Fibroblast of lung (primary cell): ENCODE measurements at regions not wholly inside any gene's neighbourhood (a gene's known extent, or its start where the extent isn't known, plus 50 kb on each side); places are given as distances from the start of the nearest gene placed in this dataset.

Experiments
- DNase-seq, 2 donors: peaks; one replicate each; pipeline versions ENCODE4 v3.0.0 to v3.0.0-alpha.2; 2010; ENCODE audit warnings: low read depth in 2 of 2
- H2AFZ ChIP-seq: 2 replicates; pipeline ENCODE4 v1.5.1; 2012; ENCODE audit warnings: low read length, control low read depth, inconsistent platforms
- H3K27ac ChIP-seq: 2 replicates; pipeline ENCODE4 v1.5.1; 2011; ENCODE audit warnings: low read length, control low read depth; ENCODE audit not compliant: insufficient read depth
- H3K27me3 ChIP-seq: 2 replicates; pipeline ENCODE4 v1.5.1; 2011; ENCODE audit warnings: mild to moderate bottlenecking, low read length; ENCODE audit not compliant: control insufficient read depth, insufficient read depth
- H3K36me3 ChIP-seq: 2 replicates; pipeline ENCODE4 v1.5.1; 2011; ENCODE audit warnings: low read length; ENCODE audit not compliant: control insufficient read depth, insufficient read depth
- H3K4me1 ChIP-seq: 2 replicates; pipeline ENCODE4 v1.5.1; 2011; ENCODE audit warnings: low read length; ENCODE audit not compliant: control insufficient read depth, insufficient read depth; ENCODE audit errors: extremely low read depth
- H3K4me2 ChIP-seq: 2 replicates; pipeline ENCODE4 v1.5.1; 2011; ENCODE audit warnings: low read length, control low read depth; ENCODE audit not compliant: insufficient read depth; ENCODE audit errors: extremely low read depth
- H3K4me3 ChIP-seq, 4 experiments: fragments of 200-600 bp in 1 of 4; sonication (generic) in 1 of 4; replicated peaks in 1 of 4; 2 replicates each; pipeline ENCODE4 v1.5.1; 2011 to 2016; ENCODE audit warnings: low read length in 4 of 4, low read depth in 3 of 4, mild to moderate bottlenecking in 3 of 4, control low read depth in 2 of 4, inconsistent platforms in 1 of 4, mixed read lengths in 1 of 4; ENCODE audit not compliant: insufficient read depth in 1 of 4; ENCODE audit errors: control extremely low read depth in 1 of 4
- H3K79me2 ChIP-seq: 2 replicates; pipeline ENCODE4 v1.5.1; 2012; ENCODE audit warnings: mild to moderate bottlenecking, low read length, inconsistent platforms; ENCODE audit not compliant: control insufficient read depth, insufficient read depth
- H3K9ac ChIP-seq: 2 replicates; pipeline ENCODE4 v1.5.1; 2011; ENCODE audit warnings: mild to moderate bottlenecking, low read length, control low read depth; ENCODE audit not compliant: insufficient read depth
- H3K9me3 ChIP-seq: 2 replicates; pipeline ENCODE4 v1.5.1; 2012; ENCODE audit warnings: low read depth, low read length; ENCODE audit not compliant: control insufficient read depth, insufficient read depth
- H4K20me1 ChIP-seq: 2 replicates; pipeline ENCODE4 v1.5.1; 2011; ENCODE audit warnings: low read length; ENCODE audit not compliant: control insufficient read depth, insufficient read depth; ENCODE audit errors: extremely low read depth
- CTCF ChIP-seq, 2 donors: IDR thresholded peaks in 1 of 2; conservative IDR thresholded peaks in 1 of 2; 1 replicate in 1 of 2; 2 replicates in 1 of 2; pipeline ENCODE4 v1.5.1; 2011 to 2012; ENCODE audit warnings: low read length in 2 of 2, control low read depth in 1 of 2, inconsistent platforms in 1 of 2, low read depth in 1 of 2, mild to moderate bottlenecking in 1 of 2
- EZH2 ChIP-seq: IDR thresholded peaks from 2 replicates; pipeline ENCODE4 v1.5.1; 2012; ENCODE audit warnings: low read length, control low read depth, mild to moderate bottlenecking; ENCODE audit errors: missing control alignments

GRCh38 chr17:59504821-59505220 is 60.6 kb upstream of the DHX40 start:
- H3K36me3 ChIP-seq: no peaks in the 10 kb centered on the region
- no peak overlapping the region for H3K4me3 ChIP-seq
- H4K20me1 ChIP-seq: no peaks in the 10 kb centered on the region
- no peak overlapping the region for H2AFZ ChIP-seq
- no peaks in the 10 kb centered on the region for H3K4me1 ChIP-seq
- H3K4me2 ChIP-seq: no peak overlapping the region
- no peaks in the 10 kb centered on the region for H3K79me2 ChIP-seq
- no peaks in the 10 kb centered on the region for H3K27me3 ChIP-seq
- DNase-seq: no peak
- no peaks in the 10 kb centered on the region for H3K9me3 ChIP-seq
- no peak overlapping the region for H3K27ac ChIP-seq
- TF ChIP-seq CTCF (conservative IDR thresholded peaks at IDR 0.05 in 1 of 2, IDR thresholded peaks at IDR 0.05 in 1 of 2; ENCODE audit: low read depth in 1 of 2, low read length in 2 of 2) (no peak), EZH2 (no peak)
- H3K9ac ChIP-seq: no peak overlapping the region

- no peaks in the 10 kb centered on the region for H3K4me1 ChIP-seq
- peak in 1 of 2 donors; percentile 62 for DNase-seq
- TF ChIP-seq EZH2: no peak
- TF ChIP-seq CTCF (conservative IDR thresholded peaks at IDR 0.05 in 1 of 2, IDR thresholded peaks at IDR 0.05 in 1 of 2; ENCODE audit: low read depth in 1 of 2, low read length in 2 of 2): no peak
Measured at GRCh38 chr17:59505610-59506276, 59.7 kb upstream of the DHX40 start.

GRCh38 chr17:59506894-59507726 is 58.3 kb upstream of the DHX40 start:
- Histone ChIP-seq H3K27me3 (no peaks in the 10 kb centered on the region), H4K20me1 (no peaks in the 10 kb centered on the region), H3K4me3 (no peak overlapping the region), H3K4me2 (no peak overlapping the region), H3K4me1 (no peaks in the 10 kb centered on the region), H3K36me3 (no peaks in the 10 kb centered on the region), H3K79me2 (no peaks in the 10 kb centered on the region), H3K9ac (no peak overlapping the region), H3K9me3 (no peaks in the 10 kb centered on the region), H2AFZ (no peak overlapping the region), H3K27ac (no peak overlapping the region)
- DNase-seq: peak; percentile 3 to 34
- no peak for TF ChIP-seq EZH2
- TF ChIP-seq CTCF (conservative IDR thresholded peaks at IDR 0.05 in 1 of 2, IDR thresholded peaks at IDR 0.05 in 1 of 2; ENCODE audit: low read depth in 1 of 2, low read length in 2 of 2): no peak

More at GRCh38 chr17:59505610-59506276, 59.7 kb upstream of the DHX40 start:
- Histone ChIP-seq H2AFZ (no peak overlapping the region), H3K4me2 (no peak overlapping the region), H3K27me3 (no peaks in the 10 kb centered on the region), H3K27ac (no peak overlapping the region), H3K79me2 (no peaks in the 10 kb centered on the region), H3K9ac (no peak overlapping the region), H3K4me3 (no peak overlapping the region), H3K9me3 (no peaks in the 10 kb centered on the region), H4K20me1 (no peaks in the 10 kb centered on the region), H3K36me3 (no peaks in the 10 kb centered on the region)
